ENCODE measurements at regions not wholly inside any gene's neighbourhood (a gene's known extent, or its start where the extent isn't known, plus 50 kb on each side); places are given as distances from the start of the nearest gene placed in this dataset.

DNA sequence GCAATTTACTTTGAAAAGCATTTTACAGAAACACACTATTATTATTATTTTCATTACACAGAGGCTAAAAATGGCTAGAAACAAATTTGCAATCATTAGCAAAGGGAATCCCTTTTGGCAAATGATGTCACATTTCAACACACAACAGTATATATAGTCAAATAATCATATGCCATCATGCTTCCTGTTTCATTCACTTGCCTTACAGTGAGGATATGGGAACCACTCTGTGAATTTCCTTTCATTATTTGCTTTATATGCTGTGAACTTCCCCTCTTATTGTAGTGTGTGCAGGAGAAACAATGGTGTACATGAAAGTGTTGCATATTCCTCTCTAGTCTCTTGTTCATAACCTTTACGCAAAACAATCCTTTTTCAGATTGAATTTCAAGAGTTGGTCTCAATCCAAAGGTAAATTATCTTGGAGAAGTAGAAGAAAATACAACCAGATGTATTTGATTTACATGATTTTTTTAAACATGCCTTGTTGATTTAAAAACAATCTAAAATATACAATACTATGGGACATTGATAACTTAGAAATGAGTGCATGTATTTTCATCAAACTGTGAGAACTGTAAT lies 657.3 kb downstream of the EFNB2 start:
- TF ChIP-seq CTCF (IDR thresholded peaks at IDR 0.05; ENCODE audit: poor library complexity) (no peak), EZH2phosphoT487 (IDR thresholded peaks at IDR 0.05; ENCODE audit: low read depth, severe bottlenecking, unreplicated experiment) (no peak), EZH2 (IDR thresholded peaks at IDR 0.05; ENCODE audit: borderline replicate concordance) (no peak)

Measured in hepatocyte (in vitro differentiated cells).